GM21786 (cell line): ENCODE measurements at regions not wholly inside any gene's neighbourhood (a gene's known extent, or its start where the extent isn't known, plus 50 kb on each side); places are given as distances from the start of the nearest gene placed in this dataset.

Experiments used
- ATAC-seq: cut with Tn5 transposase; IDR thresholded peaks from one replicate; pipeline ENCODE4 v1.9.1; 2021; ENCODE audit not compliant: unreplicated experiment

- ATAC-seq = no peak
These were observed 72.7 kb upstream of the NETO1 start for GRCh38 chr18:72940509-72940908.

GRCh38 chr18:72935744-72936143 is 68.0 kb upstream of the NETO1 start:
- no peak for ATAC-seq

GRCh38 chr18:72922895-72923294 is 55.1 kb upstream of the NETO1 start:
- no peak for ATAC-seq
